H9 (cell line): ENCODE measurements at regions not wholly inside any gene's neighbourhood (a gene's known extent, or its start where the extent isn't known, plus 50 kb on each side); places are given as distances from the start of the nearest gene placed in this dataset.

Experiments used
- DNase-seq: peaks from one replicate; pipeline ENCODE4 v3.0.0-alpha.2; 2017
- H2AFZ ChIP-seq: one replicate; pipeline ENCODE4 v1.6.1; 2013; ENCODE audit warnings: mild to moderate bottlenecking, low read length, control low read depth, moderate library complexity
- H2AK5ac ChIP-seq: 2 replicates; pipeline ENCODE4 v1.6.1; 2013; ENCODE audit warnings: low read length, control low read depth, mixed read lengths; ENCODE audit not compliant: insufficient read length
- H2BK120ac ChIP-seq: one replicate; pipeline ENCODE4 v1.6.1; 2013; ENCODE audit warnings: low read depth, mild to moderate bottlenecking, low read length, control low read depth, inconsistent platforms; ENCODE audit not compliant: poor library complexity, severe bottlenecking
- H2BK12ac ChIP-seq: 2 replicates; pipeline ENCODE4 v1.6.1; 2013; ENCODE audit warnings: low read length, control low read depth, mixed read lengths, low read depth; ENCODE audit not compliant: insufficient read length
- H2BK15ac ChIP-seq: 2 replicates; pipeline ENCODE4 v1.6.1; 2013; ENCODE audit warnings: low read depth, low read length, control low read depth
- H2BK20ac ChIP-seq: one replicate; pipeline ENCODE4 v1.6.1; 2013; ENCODE audit warnings: low read depth, mild to moderate bottlenecking, low read length, control low read depth, inconsistent platforms; ENCODE audit not compliant: poor library complexity, severe bottlenecking
- H2BK5ac ChIP-seq: 2 replicates; pipeline ENCODE4 v1.6.1; 2013; ENCODE audit warnings: low read length, control low read depth, mixed read lengths; ENCODE audit not compliant: insufficient read length
- H3K14ac ChIP-seq: 2 replicates; pipeline ENCODE4 v1.6.1; 2013; ENCODE audit warnings: low read length, control low read depth; ENCODE audit not compliant: insufficient read depth
- H3K18ac ChIP-seq: 2 replicates; pipeline ENCODE4 v1.6.1; 2013; ENCODE audit warnings: low read depth, mild to moderate bottlenecking, mixed read lengths, low read length, control low read depth; ENCODE audit not compliant: insufficient read length
- H3K23ac ChIP-seq: 2 replicates; pipeline ENCODE4 v1.6.1; 2013; ENCODE audit warnings: low read length, control low read depth, mixed read lengths, low read depth; ENCODE audit not compliant: insufficient read length
- H3K23me2 ChIP-seq: 2 replicates; pipeline ENCODE4 v1.6.1; 2013; ENCODE audit warnings: low read depth, mild to moderate bottlenecking, mixed read lengths, low read length, control low read depth; ENCODE audit not compliant: insufficient read length, poor library complexity, severe bottlenecking
- H3K27ac ChIP-seq: 2 replicates; pipeline ENCODE4 v1.5.1; 2013; ENCODE audit warnings: low read length, control low read depth, mixed read lengths, low read depth; ENCODE audit not compliant: insufficient read length
- H3K27me3 ChIP-seq: 2 replicates; pipeline ENCODE4 v1.6.1; 2013; ENCODE audit warnings: low read length, control low read depth, inconsistent platforms; ENCODE audit not compliant: insufficient read depth
- H3K4ac ChIP-seq: 2 replicates; pipeline ENCODE4 v1.6.1; 2013; ENCODE audit warnings: low read depth, mild to moderate bottlenecking, control low read depth, inconsistent platforms, low read length, moderate library complexity
- H3K4me1 ChIP-seq: 2 replicates; pipeline ENCODE4 v1.6.1; 2013; ENCODE audit warnings: low read length, control low read depth, inconsistent platforms; ENCODE audit not compliant: insufficient read depth
- H3K4me2 ChIP-seq: 2 replicates; pipeline ENCODE4 v1.6.1; 2013; ENCODE audit warnings: low read length, control low read depth, mixed read lengths; ENCODE audit not compliant: insufficient read length, insufficient read depth
- H3K56ac ChIP-seq: 2 replicates; pipeline ENCODE4 v1.6.1; 2013; ENCODE audit warnings: low read depth, mild to moderate bottlenecking, mixed read lengths, low read length, control low read depth; ENCODE audit not compliant: insufficient read length
- H3K79me1 ChIP-seq: 2 replicates; pipeline ENCODE4 v1.6.1; 2013; ENCODE audit warnings: low read depth, mild to moderate bottlenecking, moderate library complexity, low read length, control low read depth, inconsistent platforms; ENCODE audit not compliant: insufficient read depth, poor library complexity, severe bottlenecking
- H3K79me2 ChIP-seq: 2 replicates; pipeline ENCODE4 v1.6.1; 2013; ENCODE audit warnings: low read length, control low read depth, inconsistent platforms; ENCODE audit not compliant: insufficient read depth
- H3K9ac ChIP-seq: 2 replicates; pipeline ENCODE4 v1.6.1; 2013; ENCODE audit warnings: low read length, control low read depth, mixed read lengths; ENCODE audit not compliant: insufficient read length; ENCODE audit errors: extremely low read depth
- H3K9me3 ChIP-seq: one replicate; pipeline ENCODE4 v1.6.1; 2013; ENCODE audit warnings: low read depth, low read length, inconsistent platforms; ENCODE audit not compliant: control insufficient read depth
- H3T11ph ChIP-seq: one replicate; pipeline ENCODE4 v1.6.1; 2013; ENCODE audit warnings: mild to moderate bottlenecking, low read length, control low read depth, inconsistent platforms
- H4K20me1 ChIP-seq: one replicate; pipeline ENCODE4 v1.6.1; 2013; ENCODE audit not compliant: control insufficient read depth, insufficient read length, insufficient read depth
- H4K5ac ChIP-seq: 2 replicates; pipeline ENCODE4 v1.6.1; 2013; ENCODE audit warnings: low read depth, mild to moderate bottlenecking, mixed read lengths, low read length, control low read depth; ENCODE audit not compliant: insufficient read length
- H4K8ac ChIP-seq: replicated peaks from 2 replicates; pipeline ENCODE4 v1.6.1; 2013; ENCODE audit warnings: low read length, control low read depth, mixed read lengths, low read depth; ENCODE audit not compliant: insufficient read length
- H4K91ac ChIP-seq: 2 replicates; pipeline ENCODE4 v1.6.1; 2013; ENCODE audit warnings: low read depth, mild to moderate bottlenecking, moderate library complexity, mixed read lengths, low read length, control low read depth; ENCODE audit not compliant: insufficient read length
- H3K27ac Mint-ChIP-seq, 3 experiments: 2 replicates in 2 of 3; 3 replicates in 1 of 3; pipeline ENCODE4 v1.8.0; 2020 to 2021; ENCODE audit warnings: mixed read lengths in 3 of 3, mild to moderate bottlenecking in 1 of 3, moderate library complexity in 1 of 3
- H3K27me3 Mint-ChIP-seq: 2 replicates; pipeline ENCODE4 v1.8.0; 2021; ENCODE audit warnings: low read depth, mild to moderate bottlenecking, moderate library complexity, mixed read lengths
- H3K36me3 Mint-ChIP-seq, 3 experiments: 2 replicates in 2 of 3; 3 replicates in 1 of 3; pipeline ENCODE4 v1.8.0; 2020 to 2021; ENCODE audit warnings: low read depth in 3 of 3, mixed read lengths in 3 of 3; ENCODE audit not compliant: insufficient read depth in 1 of 3
- H3K4me1 Mint-ChIP-seq, 2 experiments: 2 replicates each; pipeline ENCODE4 v1.8.0; 2020; ENCODE audit warnings: mixed read lengths in 2 of 2
- H3K4me3 Mint-ChIP-seq, 2 experiments: 2 replicates in 1 of 2; 3 replicates in 1 of 2; pipeline ENCODE4 v1.8.0; 2020 to 2021; ENCODE audit warnings: mild to moderate bottlenecking in 2 of 2, mixed read lengths in 2 of 2, moderate library complexity in 1 of 2
- H3K9me3 Mint-ChIP-seq, 2 experiments: 2 replicates in 1 of 2; 3 replicates in 1 of 2; pipeline ENCODE4 v1.8.0; 2020; ENCODE audit warnings: mild to moderate bottlenecking in 2 of 2, mixed read lengths in 2 of 2, moderate library complexity in 1 of 2
- CTCF ChIP-seq: fragments of 200-600 bp; sonication (generic); conservative IDR thresholded peaks from 3 replicates; pipeline ENCODE4 v1.8.0; 2021; ENCODE audit warnings: antibody characterized with exemption, mild to moderate bottlenecking
- WGBS: extraction: QIAGEN DNeasy Blood & Tissue Kit; methylation state at CpG from one replicate; pipeline ENCODE4 v1.1.7; 2013; ENCODE audit warnings: missing lambda C conversion rate, low lambda C conversion rate, mixed read lengths; ENCODE audit not compliant: insufficient read length; ENCODE audit errors: extremely low coverage; 5-methylcytosine and 5-hydroxymethylcytosine counted together

GRCh38 chr2:236367506-236368289 is 103.5 kb upstream of the ASB18 start:
- Histone ChIP-seq H3K4me1 (0 out of 2 replicates have a peak, but pooled peaks cover 6% of the 10 kb centered on the region), H3K18ac (no peak overlapping the region), H3K27ac (no peak overlapping the region), H3K23ac (no peak overlapping the region), H2BK5ac (no peak overlapping the region), H3K4ac (no peak overlapping the region), H3K27me3 (no peaks in the 10 kb centered on the region), H2AFZ (no peak overlapping the region), H2BK15ac (no peak overlapping the region), H4K20me1 (no peaks in the 10 kb centered on the region), H4K5ac (no peak overlapping the region), H2BK12ac (no peak overlapping the region), H3K79me2 (no peaks in the 10 kb centered on the region), H2AK5ac (no peak overlapping the region), H4K91ac (no peak overlapping the region), H3K23me2 (no peaks in the 10 kb centered on the region), H3K14ac (no peak overlapping the region), H3K9me3 (no peaks in the 10 kb centered on the region), H2BK120ac (no peak overlapping the region), H3T11ph (no peak overlapping the region), H3K4me2 (no peak overlapping the region), H3K9ac (no peak overlapping the region), H3K79me1 (no peaks in the 10 kb centered on the region), H3K56ac (no peak overlapping the region), H4K8ac (no peak overlapping the region), H2BK20ac (no peak overlapping the region)
- H3K9me3 Mint-ChIP-seq: no peaks in the 10 kb centered on the region
- H3K27me3 Mint-ChIP-seq: no peaks in the 10 kb centered on the region
- TF ChIP-seq CTCF: no peak
- no CpG with 5 or more reads among the region's 16 CpGs for WGBS
- peaks cover 16 to 17% of the 10 kb centered on the region in 2 experiments for H3K4me1 Mint-ChIP-seq
- DNase-seq: peak; percentile 10
- no peaks in the 10 kb centered on the region for H3K36me3 Mint-ChIP-seq
- no peak overlapping the region for H3K27ac Mint-ChIP-seq
- H3K4me3 Mint-ChIP-seq: no peak overlapping the region
